ENCODE measurements at regions not wholly inside any gene's neighbourhood (a gene's known extent, or its start where the extent isn't known, plus 50 kb on each side); places are given as distances from the start of the nearest gene placed in this dataset.

DNA sequence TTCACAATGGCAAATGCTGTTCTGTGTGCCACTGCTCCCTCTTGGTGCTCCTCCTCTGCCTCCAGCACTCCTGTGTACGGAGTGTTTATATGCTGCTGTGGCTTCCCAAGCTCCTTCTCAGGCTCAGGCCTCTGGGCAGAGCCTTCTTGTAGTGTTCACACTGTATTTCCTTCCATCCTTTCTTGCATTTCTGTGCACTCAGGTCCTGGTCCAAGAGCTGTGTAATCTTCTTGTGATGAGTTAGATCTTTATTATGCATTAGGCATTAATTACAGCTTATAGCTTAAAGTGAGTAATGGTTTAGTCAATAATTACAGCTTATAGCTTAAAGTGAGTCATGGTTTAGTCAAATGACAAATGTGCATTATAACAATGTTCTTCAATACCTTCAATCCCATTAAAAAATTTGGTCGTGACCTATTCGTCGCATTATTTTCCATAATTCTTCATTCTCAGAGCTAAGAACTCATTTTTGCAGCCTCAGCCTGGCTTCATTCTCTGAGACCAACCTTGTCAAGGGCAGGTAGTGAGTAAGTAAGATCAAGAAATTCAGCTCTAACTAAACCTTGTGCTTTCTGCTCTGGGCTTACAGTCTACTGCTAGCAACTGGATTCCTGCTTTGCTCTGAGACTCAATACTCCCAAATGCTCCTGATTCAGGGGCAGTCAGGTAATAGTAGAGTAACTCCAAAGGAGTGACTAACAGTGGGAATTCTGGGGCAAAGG, 154.5 kb upstream of the SPAG17 start:
- Histone ChIP-seq H3K14ac (replicated peaks; ENCODE audit: low read depth, low read length) (no peak overlapping the region), H3K27ac (ENCODE audit: insufficient read depth, low read length) (no peak overlapping the region), H3K9me3 (ENCODE audit: control insufficient read depth, insufficient read depth, low read length) (no peaks in the 10 kb centered on the region), H2AFZ (replicated peaks; ENCODE audit: low read length, poor library complexity) (no peak overlapping the region), H3K4me2 (ENCODE audit: low read depth, low read length) (no peak overlapping the region), H2AK9ac (replicated peaks; ENCODE audit: low read depth, low read length, poor library complexity) (no peak overlapping the region), H2BK120ac (ENCODE audit: low read depth, low read length) (no peak overlapping the region), H2BK20ac (ENCODE audit: low read depth, low read length) (no peak overlapping the region), H2AK5ac (ENCODE audit: low read depth, low read length) (no peak overlapping the region), H3K4ac (ENCODE audit: low read depth, low read length) (no peak overlapping the region), H3K9ac (ENCODE audit: low read depth, low read length) (no peak overlapping the region), H4K91ac (ENCODE audit: insufficient read depth, low read depth, low read length) (no peak overlapping the region), H4K8ac (ENCODE audit: low read depth in 2 of 2, low read length in 2 of 2) (no peak overlapping the region), H3K23ac (ENCODE audit: low read depth, low read length) (no peak overlapping the region), H4K5ac (ENCODE audit: low read depth, low read length) (no peak overlapping the region), H3K9me1 (ENCODE audit: insufficient read depth, low read length) (no peaks in the 10 kb centered on the region), H3K4me1 (ENCODE audit: control insufficient read depth, insufficient read depth, low read length) (no peaks in the 10 kb centered on the region), H4K20me1 (ENCODE audit: insufficient read depth, low read length) (no peaks in the 10 kb centered on the region), H3K27me3 (ENCODE audit: control insufficient read depth, insufficient read depth, low read length) (no peaks in the 10 kb centered on the region), H3K56ac (ENCODE audit: extremely low read depth, insufficient read depth, low read length) (no peak overlapping the region), H2BK5ac (ENCODE audit: low read depth, low read length, poor library complexity, severe bottlenecking) (no peak overlapping the region), H3K36me3 (ENCODE audit: control insufficient read depth, insufficient read depth, low read length) (no peaks in the 10 kb centered on the region), H3K79me1 (ENCODE audit: low read depth in 1 of 2, low read length in 2 of 2) (no peaks in the 10 kb centered on the region), H2BK15ac (ENCODE audit: low read depth, low read length) (no peak overlapping the region), H3K4me3 (ENCODE audit: insufficient read depth, low read depth, low read length) (no peak overlapping the region), H3K18ac (ENCODE audit: low read depth, low read length) (no peak overlapping the region)
- ATAC-seq (ENCODE audit: low read depth) (no peak), DNase-seq (no peak)
- intact Hi-C loops (cut with micrococcal nuclease) (no loop called here), in situ Hi-C loops (cut with MboI; ENCODE audit: low sequenced_read_pairs) (no loop called here), dilution Hi-C loops (cut with HindIII; ENCODE audit: low sequenced_read_pairs, unreplicated experiment) (no loop called here)
- POLR2A ChIA-PET (ENCODE audit: unreplicated experiment), result interaction anchor here (0.6 kb wide), 1 partner anchor 17 kb away, joined by 3 read pairs; no protein-coding TSS in a partner anchor
- TF ChIP-seq MXI1 (IDR thresholded peaks at IDR 0.05; ENCODE audit: borderline replicate concordance, low read depth, low read length) (no peak), RAD21 (IDR thresholded peaks at IDR 0.05; ENCODE audit: low read length) (no peak), SMC3 (IDR thresholded peaks at IDR 0.05; ENCODE audit: low read depth, low read length) (no peak), CHD1 (IDR thresholded peaks at IDR 0.05; ENCODE audit: low read depth, low read length) (no peak), CEBPB (IDR thresholded peaks at IDR 0.05; ENCODE audit: low read depth, low read length) (no peak), RCOR1 (IDR thresholded peaks at IDR 0.05; ENCODE audit: insufficient replicate concordance, low read length) (no peak), NFE2L2 (IDR thresholded peaks at IDR 0.05; ENCODE audit: low read depth, low read length) (no peak), BHLHE40 (IDR thresholded peaks at IDR 0.05; ENCODE audit: low read depth, low read length) (no peak), MAZ (IDR thresholded peaks at IDR 0.05; ENCODE audit: borderline replicate concordance, low read depth, low read length) (no peak)
- WGBS, 2 experiments (ENCODE audit: extremely low coverage in 2 of 2, insufficient read length in 1 of 2), result no CpG with 5 or more reads among the region's 4 CpGs
- CTCF ChIA-PET, result no interaction called here
- BruUV-seq (replicated peaks), result no TSS peak
